HT-29 (cell line): ENCODE measurements at regions not wholly inside any gene's neighbourhood (a gene's known extent, or its start where the extent isn't known, plus 50 kb on each side); places are given as distances from the start of the nearest gene placed in this dataset.

ENCODE experiments used
- DNase-seq: peaks from one replicate; pipeline ENCODE4 v3.0.0-alpha.2; 2015; ENCODE audit warnings: low spot score

GRCh38 chr10:10418387-10418786 lies 599.3 kb upstream of the CELF2 start:
- no peak for DNase-seq

- DNase-seq: no peak
Measured at GRCh38 chr10:10421071-10421470, 596.6 kb upstream of the CELF2 start.

- no peak for DNase-seq
Measured at GRCh38 chr10:10431422-10432066, 586.1 kb upstream of the CELF2 start.

DNA sequence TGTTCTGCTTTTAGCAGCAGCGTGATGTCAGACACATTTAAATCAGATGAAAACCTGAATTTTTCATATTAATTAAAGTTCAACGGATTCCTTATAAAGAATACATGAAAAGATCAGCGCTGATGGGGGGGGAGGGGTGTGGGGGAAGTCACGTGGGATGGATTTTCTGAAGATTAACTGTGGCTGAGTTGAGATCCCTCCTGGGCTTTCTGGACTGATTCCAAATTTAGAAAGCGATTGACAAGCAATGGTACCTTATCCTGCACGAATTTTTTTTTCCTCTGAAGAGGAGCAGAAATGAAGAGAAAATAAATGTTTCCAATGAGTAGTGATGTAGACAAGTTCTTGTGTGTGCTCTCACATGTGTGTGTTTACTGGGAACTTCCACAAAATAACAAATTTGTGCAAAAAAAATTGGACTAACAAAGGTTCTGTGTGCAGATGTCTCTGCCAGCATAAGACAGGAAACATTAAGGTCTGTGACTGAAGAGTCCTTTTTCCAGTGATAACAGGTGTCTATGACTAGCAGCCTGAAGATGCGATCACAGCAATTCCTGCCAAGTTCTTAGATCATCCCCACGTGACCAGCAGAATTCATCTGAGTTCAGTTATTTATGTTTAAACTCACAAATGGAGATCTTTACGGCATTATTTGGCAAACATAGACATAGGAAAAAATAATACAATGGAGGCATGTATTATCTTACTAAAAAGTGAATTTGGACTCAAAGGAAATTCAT lies 585.2 kb upstream of the CELF2 start:
- no peak for DNase-seq

DNA sequence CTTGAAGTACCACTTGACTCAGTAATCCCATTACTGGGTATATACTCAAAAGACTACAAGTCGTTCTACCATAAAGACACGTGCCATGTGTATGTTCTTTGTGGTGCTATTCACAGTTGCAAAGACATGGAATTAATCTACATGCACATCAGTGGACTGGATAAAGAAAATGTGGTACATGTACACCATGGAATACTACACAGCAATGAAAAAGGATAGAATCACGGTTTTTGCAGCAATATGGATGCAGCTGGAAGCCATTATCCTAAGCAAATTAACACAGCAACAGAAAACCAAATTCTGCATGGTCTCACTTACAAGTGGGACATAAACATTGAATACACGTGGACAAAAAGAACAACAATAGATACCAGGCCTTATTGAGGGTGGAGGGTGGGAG lies 583.4 kb upstream of the CELF2 start:
- no peak for DNase-seq

- no peak for DNase-seq
Measured at GRCh38 chr10:10437886-10438285, 579.8 kb upstream of the CELF2 start.

- no peak for DNase-seq
Measured at GRCh38 chr10:10438335-10439100, 579.2 kb upstream of the CELF2 start.

DNA sequence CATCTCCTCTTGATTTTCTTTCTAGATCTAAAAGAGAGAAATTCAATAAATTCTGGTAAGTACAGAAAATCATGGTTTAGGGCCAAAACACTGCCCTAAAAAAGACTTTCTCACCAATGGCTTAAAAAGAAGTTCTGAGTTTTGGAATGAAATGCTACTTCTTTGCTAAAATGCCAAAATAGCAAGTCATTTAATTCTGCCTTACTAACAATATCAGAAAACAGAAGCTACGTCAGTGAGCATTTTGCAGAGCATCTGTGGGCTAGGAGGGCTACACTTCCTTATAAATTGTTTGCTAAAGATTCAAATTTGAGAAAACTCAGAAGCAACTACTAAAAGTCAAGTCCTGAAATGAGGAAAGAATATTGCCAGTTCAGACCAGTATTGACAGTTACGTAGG lies 560.8 kb upstream of the CELF2 start:
- DNase-seq: no peak

DNA sequence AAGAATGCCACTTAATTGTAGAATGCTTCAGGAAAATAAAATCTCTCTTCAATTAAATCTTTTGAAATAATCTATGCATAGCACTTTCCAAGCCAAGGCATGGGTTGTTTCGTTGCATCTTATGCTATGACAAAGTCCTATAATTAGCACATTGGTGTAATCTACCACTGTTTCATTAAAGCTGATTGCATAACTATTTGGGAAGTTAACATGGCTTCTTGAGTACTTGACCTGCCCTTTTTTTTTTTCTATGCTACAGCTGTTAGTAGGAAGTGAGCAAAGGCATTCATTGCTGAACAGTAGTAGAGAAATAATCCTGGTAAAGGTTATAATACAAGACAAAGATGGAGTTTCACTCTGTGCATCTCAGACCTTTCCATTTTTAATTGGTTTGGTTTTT lies 557.2 kb upstream of the CELF2 start:
- no peak for DNase-seq

- DNase-seq: no peak
Measured at GRCh38 chr10:10462151-10462941, 555.3 kb upstream of the CELF2 start.

GRCh38 chr10:10471758-10472157 lies 545.9 kb upstream of the CELF2 start:
- no peak for DNase-seq

GRCh38 chr10:10475812-10476211 lies 541.9 kb upstream of the CELF2 start:
- no peak for DNase-seq

DNA sequence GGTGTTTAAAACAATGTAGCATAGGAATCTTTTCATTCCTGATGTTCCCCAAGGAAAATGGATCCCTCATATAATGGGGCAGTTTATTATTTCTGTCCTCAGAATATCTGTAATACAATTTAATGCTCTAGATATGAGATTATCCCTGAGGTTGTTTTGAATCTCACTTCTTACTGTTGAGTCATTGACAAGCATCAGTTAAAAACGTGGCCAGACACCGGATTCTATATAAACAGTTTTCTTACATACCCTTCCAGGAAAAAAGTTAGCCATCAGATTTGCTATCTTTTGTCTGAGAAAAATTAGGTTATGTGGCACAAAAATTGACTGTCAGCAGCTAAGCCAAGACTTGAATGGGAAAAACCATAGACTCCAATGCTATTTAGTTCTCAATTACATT lies 539.8 kb upstream of the CELF2 start:
- no peak for DNase-seq

- DNase-seq: no peak
Measured at GRCh38 chr10:10479465-10479864, 538.2 kb upstream of the CELF2 start.

- no peak for DNase-seq
Measured at GRCh38 chr10:10482613-10483012, 535.1 kb upstream of the CELF2 start.

DNA sequence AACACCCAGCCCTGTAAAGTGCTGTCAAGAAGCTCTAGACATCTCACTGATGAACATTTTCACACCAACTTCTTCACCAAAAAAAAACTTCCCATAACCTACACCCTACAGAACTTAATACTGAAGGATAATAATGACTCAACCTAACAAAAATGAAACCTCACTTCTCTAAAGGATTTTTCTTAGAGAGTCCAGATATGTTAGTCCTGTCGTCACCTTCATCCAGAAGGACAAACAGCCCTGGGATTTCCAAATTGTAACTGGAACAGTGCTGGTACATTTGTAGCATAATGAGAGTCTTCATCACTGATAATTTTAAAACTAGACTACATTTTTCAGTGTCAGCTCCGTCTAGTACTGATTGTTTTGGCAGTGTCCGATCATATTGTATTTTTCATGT lies 528.6 kb upstream of the CELF2 start:
- DNase-seq: no peak

DNA sequence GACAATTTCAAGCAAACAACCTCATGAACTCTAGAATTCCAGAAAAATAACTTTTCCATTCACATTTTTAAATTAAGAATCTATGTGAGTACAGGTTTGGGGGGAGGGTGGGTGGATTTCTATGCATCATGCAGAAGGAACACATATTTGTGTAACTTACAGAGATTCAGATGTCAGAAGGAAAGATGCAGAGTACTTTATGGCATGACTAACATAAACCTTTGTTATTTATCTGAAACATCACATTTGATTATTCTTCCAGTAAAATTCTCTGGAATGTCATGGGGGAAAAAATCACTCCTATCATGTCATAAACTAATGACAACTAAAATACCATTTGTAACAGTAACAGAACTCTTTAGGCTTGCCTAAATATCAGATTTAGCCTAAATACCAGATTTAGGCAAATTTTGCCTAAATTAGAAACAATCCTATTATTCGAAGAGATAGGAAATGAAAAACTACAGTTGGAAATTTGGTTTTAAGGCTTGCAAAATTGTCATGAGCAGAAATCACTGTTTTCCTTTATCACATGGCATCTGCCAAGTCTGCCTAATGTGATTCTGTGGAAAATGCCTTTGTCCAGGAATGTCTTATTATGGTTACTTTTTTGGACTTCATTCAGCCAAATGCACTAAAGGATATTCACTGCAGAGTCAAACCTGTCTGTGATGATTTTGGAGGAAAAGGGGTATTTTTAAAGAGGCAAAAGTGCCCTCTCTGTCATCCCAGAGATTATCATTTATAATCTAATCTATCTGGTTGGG lies 527.7 kb upstream of the CELF2 start:
- DNase-seq: no peak

DNA sequence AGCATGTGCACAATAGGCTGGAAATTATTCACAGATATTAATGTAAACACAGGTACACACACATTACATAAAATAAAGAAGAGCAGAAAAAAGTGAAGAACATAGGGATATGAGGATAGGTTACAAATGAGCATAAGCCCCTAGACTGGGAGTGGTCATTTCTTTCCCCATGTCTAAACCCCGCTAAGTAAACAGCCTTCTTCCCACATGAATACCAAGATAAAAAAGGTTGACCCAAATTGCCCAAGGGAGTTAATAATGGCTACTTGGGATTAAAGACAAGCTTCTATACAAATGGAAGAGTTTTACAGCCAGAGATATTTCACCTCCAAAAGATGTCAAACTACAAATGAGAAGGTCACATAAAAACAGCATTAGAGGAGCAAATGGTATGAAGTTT lies 527.1 kb upstream of the CELF2 start:
- no peak for DNase-seq

GRCh38 chr10:10492420-10492819 lies 525.3 kb upstream of the CELF2 start:
- no peak for DNase-seq

- DNase-seq: no peak
Measured at GRCh38 chr10:10493833-10494232, 523.8 kb upstream of the CELF2 start.

GRCh38 chr10:10497245-10497644 lies 520.4 kb upstream of the CELF2 start:
- no peak for DNase-seq
